ENCODE measurements at regions not wholly inside any gene's neighbourhood (a gene's known extent, or its start where the extent isn't known, plus 50 kb on each side); places are given as distances from the start of the nearest gene placed in this dataset.
"Not testable (repeated sequence)": the region's sequence is repeated elsewhere in the genome, so short reads cannot be mapped to it uniquely, and the experiment has no call there.

DNA sequence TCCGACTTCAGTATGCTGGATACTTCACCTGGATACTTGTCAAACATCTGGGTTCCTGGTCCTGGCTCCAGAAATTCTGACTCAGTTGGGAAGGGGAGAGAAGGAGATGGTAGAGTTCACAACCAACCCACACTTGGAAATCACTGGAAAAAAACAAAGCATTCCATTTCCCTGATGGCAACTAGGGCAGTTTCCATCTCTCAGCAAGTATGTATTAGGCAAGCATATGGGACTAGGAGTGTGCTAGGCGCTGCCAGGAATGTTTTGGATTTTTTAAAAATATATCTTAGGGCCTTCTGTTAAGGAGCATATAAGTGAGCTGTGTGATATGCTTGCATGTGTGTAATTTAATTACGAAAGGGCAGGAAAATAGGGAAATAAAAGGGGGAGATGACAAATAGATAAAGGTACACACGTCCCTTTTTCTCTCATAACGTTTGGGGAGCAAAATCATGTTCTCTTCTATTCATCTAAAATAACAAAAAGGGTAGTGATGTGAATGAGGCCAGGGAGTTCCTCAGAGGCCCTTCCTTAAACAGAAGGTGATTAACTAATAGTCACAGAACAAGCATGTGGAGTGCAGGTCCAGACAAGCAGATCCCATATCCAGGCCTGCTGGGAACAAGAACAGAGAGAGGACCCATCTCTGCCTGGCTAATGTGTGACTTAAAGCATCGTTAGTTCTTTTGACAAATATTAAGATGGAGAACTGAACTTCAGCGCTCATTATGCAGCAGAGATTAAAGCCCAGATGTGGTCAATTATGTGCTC lies 64.5 kb upstream of the NFE2L3 start:
- DNase-seq (ENCODE audit: low read depth), result no peak

- not testable (repeated sequence) for DNase-seq (ENCODE audit: low read depth)
These were observed 62.5 kb upstream of the NFE2L3 start for GRCh38 chr7:26089469-26089868.

- DNase-seq (ENCODE audit: low read depth), result peak; percentile 68
These were observed 61.0 kb upstream of the NFE2L3 start for GRCh38 chr7:26090927-26091519.

DNA sequence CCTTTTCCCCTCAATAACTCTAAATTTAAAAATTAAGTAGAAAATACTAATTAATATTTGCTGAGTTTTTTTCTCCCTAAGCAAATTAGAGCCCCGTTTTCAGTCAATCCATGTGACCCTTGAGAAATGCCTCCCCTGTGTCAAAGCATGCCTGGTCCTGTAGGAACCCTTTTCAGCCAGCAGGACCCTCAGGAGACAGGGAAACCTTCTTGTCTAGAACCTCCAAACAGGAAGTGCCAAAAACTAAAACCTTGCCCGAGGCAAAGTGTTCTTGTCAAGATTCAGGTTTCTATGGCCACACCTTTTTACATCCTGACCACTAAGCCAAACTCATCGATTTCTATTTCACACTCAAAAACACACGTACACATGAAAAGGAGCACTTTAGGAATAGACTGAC lies 60.1 kb upstream of the NFE2L3 start:
- peak; percentile 3 for DNase-seq (ENCODE audit: low read depth)

- no peak for DNase-seq (ENCODE audit: low read depth)
These were observed 59.0 kb upstream of the NFE2L3 start for GRCh38 chr7:26093023-26093422.

- no peak for DNase-seq (ENCODE audit: low read depth)
These were observed 55.9 kb upstream of the NFE2L3 start for GRCh38 chr7:26096136-26096535.

DNA sequence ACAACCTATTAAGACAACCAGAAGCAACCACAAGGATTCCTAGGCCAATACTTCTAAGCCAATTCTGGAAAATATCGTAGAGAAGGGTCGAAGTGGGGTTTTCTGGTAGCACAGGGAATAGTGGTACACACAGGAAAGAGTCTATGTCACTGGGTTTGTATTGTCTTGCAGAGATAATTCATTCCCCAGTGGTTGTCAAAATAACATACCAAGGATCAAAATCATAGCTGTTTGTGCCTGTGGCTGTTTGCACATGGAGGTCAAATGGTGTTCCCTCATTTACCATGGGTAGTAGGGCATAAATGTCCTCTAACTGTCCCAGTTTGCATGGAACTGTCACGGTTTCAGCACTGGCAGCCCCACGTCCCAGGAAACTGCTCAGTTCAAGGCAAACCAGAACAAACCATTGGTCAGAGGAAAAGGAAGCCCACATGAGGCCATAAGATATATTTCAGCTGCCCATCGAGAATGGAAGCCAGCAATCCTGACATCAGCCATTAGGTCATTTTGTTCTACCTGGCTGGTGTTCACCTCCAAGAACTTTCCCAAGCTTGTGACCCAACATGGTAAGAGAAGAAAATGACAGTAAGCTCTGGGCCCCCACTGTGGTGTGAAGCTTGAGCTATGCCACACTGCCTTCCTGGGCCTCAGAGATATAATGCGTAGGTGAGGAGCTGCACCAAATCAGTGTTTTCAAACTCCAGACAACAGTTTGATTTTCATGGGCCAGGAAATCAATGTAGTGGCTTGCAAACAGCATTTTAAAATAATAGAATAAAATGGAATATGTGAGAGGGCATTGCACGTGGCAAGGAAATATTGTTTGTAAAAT lies 53.9 kb upstream of the NFE2L3 start:
- DNase-seq (ENCODE audit: low read depth), result no peak

GRCh38 chr7:26099236-26099635 lies 52.8 kb upstream of the NFE2L3 start:
- DNase-seq (ENCODE audit: low read depth), result no peak

DNA sequence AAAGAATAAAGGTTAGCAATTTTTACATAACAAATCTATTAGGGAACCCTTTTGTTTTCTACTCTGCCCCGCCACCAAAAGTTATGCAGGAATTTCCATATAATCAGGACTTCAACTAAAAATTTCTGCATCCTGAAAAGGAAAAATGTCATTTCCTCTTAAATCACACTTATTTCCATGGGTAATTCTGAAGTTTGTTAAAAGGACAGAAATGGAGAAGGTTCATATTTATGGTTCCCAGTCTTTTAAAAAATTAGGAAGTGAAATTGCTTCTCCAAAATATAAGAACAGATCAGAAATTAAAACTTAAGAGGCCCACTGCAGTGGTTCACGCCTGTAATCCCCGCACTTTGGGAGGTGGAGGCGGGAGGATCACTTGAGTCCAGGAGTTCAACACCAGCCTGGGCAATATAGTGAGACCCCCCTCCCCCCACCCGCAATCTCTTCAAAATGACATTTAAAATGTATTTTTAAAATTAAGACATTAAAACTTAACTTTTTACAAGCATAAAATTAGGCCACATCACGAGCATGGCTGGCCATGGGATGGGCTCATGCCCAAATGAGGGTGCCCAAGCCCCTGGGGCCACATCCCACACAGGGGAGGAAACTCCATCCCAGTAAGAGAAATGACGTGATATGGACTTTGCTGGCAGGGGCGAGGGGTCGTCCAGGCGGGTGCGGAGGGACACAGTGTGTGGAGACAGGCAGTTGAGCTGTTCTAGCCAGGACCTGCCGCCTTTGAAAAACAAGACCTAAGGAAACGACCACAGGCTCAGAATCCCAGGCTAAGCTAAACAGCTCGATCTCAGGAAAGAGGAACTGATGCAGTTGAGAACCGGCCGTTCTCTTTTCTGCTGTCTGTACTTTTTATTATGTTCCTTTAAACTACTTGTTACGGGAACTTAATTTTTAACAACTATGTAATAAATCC lies 51.3 kb upstream of the NFE2L3 start:
- DNase-seq (ENCODE audit: low read depth), result no peak

- no peak for DNase-seq (ENCODE audit: low read depth)
These were observed 50.4 kb upstream of the NFE2L3 start for GRCh38 chr7:26101361-26102151.

DNA sequence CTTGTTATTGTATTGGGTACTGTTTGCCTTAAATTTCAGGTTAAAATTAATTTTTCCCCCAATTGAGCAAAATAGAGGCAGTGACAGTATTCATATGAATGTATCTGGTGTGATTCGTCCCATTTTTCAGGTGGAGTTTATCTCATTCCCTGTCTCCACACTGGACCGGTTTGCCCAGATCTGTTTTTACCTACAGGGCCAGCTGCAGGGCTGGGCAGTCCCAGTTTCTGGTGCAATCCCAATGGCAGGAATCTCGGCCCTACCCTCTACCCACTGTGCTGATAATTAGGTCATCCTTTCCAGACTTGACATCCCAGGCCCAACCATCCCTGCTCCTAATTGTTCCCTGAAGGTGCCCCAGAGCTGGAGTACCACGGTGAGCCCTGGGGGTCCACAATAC lies 49.8 kb upstream of the NFE2L3 start:
- no peak for DNase-seq (ENCODE audit: low read depth)
